Activated T-cell treated with anti-CD3 and anti-CD28 coated beads, Interleukin-2, amount 50 U/mL, for 72 hours (primary cell): ENCODE measurements at regions not wholly inside any gene's neighbourhood (a gene's known extent, or its start where the extent isn't known, plus 50 kb on each side); places are given as distances from the start of the nearest gene placed in this dataset.

ENCODE experiments used
- ATAC-seq, 2 donors: fragments of 150-1000 bp; cut with Tn5 transposase; replicated peaks in 1 of 2; 2 replicates each; pipeline ENCODE4 v1.10.0; 2021; ENCODE audit warnings: moderate library complexity in 2 of 2, mild to moderate bottlenecking in 1 of 2
- DNase-seq, 2 donors: peaks; one replicate each; pipeline ENCODE4 v3.0.0; 2021 to 2022; ENCODE audit warnings: mixed read lengths in 1 of 2
- H3K27ac Mint-ChIP-seq: one replicate; pipeline ENCODE4 v1.8.0; 2022; ENCODE audit warnings: mild to moderate bottlenecking, moderate library complexity, mixed read lengths
- H3K27me3 Mint-ChIP-seq: one replicate; pipeline ENCODE4 v1.8.0; 2022; ENCODE audit warnings: low read depth, mixed read lengths
- H3K36me3 Mint-ChIP-seq, 2 donors: one replicate each; pipeline ENCODE4 v1.8.0; 2022; ENCODE audit warnings: mixed read lengths in 2 of 2, mild to moderate bottlenecking in 1 of 2; ENCODE audit not compliant: insufficient read depth in 2 of 2
- H3K4me1 Mint-ChIP-seq: one replicate; pipeline ENCODE4 v1.8.0; 2022; ENCODE audit warnings: low read depth, mixed read lengths
- H3K4me3 Mint-ChIP-seq, 2 donors: one replicate each; pipeline ENCODE4 v1.8.0; 2022; ENCODE audit warnings: mild to moderate bottlenecking in 2 of 2, mixed read lengths in 2 of 2, moderate library complexity in 2 of 2
- H3K9me3 Mint-ChIP-seq, 2 donors: one replicate each; pipeline ENCODE4 v1.8.0; 2022; ENCODE audit warnings: mixed read lengths in 2 of 2

GRCh38 chr2:16587601-16588000 lies 78.0 kb downstream of the CYRIA start:
- Mint-ChIP-seq H3K36me3 (no peaks in the 10 kb centered on the region), H3K4me1 (no peaks in the 10 kb centered on the region), H3K9me3 (peaks cover 0 to 3% of the 10 kb centered on the region in 2 donors), H3K27ac (no peak overlapping the region), H3K27me3 (peaks cover 14% of the 10 kb centered on the region), H3K4me3 (no peak overlapping the region)
- ATAC-seq (no peak), DNase-seq (no peak)

DNA sequence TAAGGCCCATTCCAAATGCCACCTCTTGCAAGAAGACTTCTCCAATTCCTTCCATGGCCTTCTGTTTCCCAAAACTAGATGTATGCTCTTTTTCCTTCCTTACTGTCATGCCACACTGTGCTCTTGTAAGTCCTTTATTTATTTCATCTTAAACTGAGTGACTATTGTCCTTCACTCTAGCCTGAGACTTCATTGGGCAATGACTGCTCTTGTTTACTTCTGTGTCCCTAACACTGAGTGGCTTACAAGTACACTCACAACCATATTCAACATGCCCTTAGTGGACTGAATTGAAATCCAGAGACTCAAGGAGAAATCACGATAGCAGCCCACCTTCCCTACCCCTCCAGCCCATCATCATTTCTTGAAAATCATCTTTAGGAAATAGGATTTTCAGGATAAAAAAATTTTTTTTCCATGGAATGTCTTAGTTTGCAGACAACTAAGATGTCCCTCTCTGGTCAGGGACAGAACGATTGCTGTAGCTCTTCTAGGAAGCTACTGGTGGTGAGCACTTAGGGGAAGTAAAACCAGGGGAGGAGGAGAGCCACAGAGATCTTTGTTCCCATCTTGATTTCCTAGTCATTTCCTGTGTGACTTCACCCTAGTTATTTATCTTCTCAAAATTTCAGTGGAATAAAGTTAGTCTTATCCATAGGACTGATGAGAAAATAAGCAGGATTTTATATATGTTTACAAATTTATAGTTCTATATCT lies 80.7 kb downstream of the CYRIA start:
- no peaks in the 10 kb centered on the region for H3K4me1 Mint-ChIP-seq
- ATAC-seq = no peak
- H3K36me3 Mint-ChIP-seq = no peaks in the 10 kb centered on the region
- DNase-seq = no peak
- no peak overlapping the region for H3K27ac Mint-ChIP-seq
- H3K4me3 Mint-ChIP-seq = no peak overlapping the region
- peaks cover 8% of the 10 kb centered on the region for H3K27me3 Mint-ChIP-seq
- H3K9me3 Mint-ChIP-seq = peaks cover 0 to 3% of the 10 kb centered on the region in 2 donors

GRCh38 chr2:16584084-16584483 lies 81.5 kb downstream of the CYRIA start:
- DNase-seq (no peak), ATAC-seq (no peak)
- Mint-ChIP-seq H3K4me1 (no peaks in the 10 kb centered on the region), H3K36me3 (no peaks in the 10 kb centered on the region), H3K27me3 (peaks cover 13% of the 10 kb centered on the region), H3K9me3 (peaks cover 0 to 3% of the 10 kb centered on the region in 2 donors), H3K27ac (no peak overlapping the region), H3K4me3 (no peak overlapping the region)

GRCh38 chr2:16581241-16581640 lies 84.4 kb downstream of the CYRIA start:
- no peak overlapping the region for H3K4me3 Mint-ChIP-seq
- peaks cover 0 to 3% of the 10 kb centered on the region in 2 donors for H3K9me3 Mint-ChIP-seq
- no peaks in the 10 kb centered on the region for H3K4me1 Mint-ChIP-seq
- H3K27me3 Mint-ChIP-seq = peaks cover 13% of the 10 kb centered on the region
- H3K36me3 Mint-ChIP-seq = no peaks in the 10 kb centered on the region
- no peak overlapping the region for H3K27ac Mint-ChIP-seq
- ATAC-seq = no peak
- no peak for DNase-seq

DNA sequence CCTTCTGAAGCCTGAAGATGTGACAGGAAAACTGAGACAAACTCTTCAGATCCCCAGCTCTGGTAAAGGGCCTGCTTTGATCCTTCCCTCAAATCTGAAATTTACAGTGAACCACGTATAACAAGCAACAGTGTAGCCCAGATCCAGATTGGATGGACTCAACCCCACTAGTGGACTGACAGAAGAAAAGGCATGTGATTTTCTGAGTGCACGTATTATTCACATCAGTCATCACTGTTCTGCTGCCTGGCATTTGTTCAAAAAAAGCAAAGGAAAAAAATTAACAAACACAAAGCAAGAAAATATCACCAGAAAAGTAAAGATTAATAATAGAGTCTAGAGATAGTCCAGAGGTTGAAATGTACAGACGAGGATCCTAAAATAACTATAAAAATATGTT lies 87.6 kb downstream of the CYRIA start:
- Mint-ChIP-seq H3K27ac (no peak overlapping the region), H3K4me1 (no peaks in the 10 kb centered on the region), H3K27me3 (peaks cover 14% of the 10 kb centered on the region), H3K36me3 (peaks cover 3 to 5% of the 10 kb centered on the region in 2 donors), H3K9me3 (peaks cover 3 to 4% of the 10 kb centered on the region in 2 donors), H3K4me3 (no peak overlapping the region)
- DNase-seq (no peak), ATAC-seq (no peak)

GRCh38 chr2:16570516-16570915 lies 95.1 kb downstream of the CYRIA start:
- no peaks in the 10 kb centered on the region for H3K4me1 Mint-ChIP-seq
- DNase-seq = no peak
- ATAC-seq = no peak
- no peak overlapping the region for H3K27ac Mint-ChIP-seq
- peaks cover 2 to 3% of the 10 kb centered on the region in 2 donors for H3K36me3 Mint-ChIP-seq
- peaks cover 2 to 3% of the 10 kb centered on the region in 2 donors for H3K9me3 Mint-ChIP-seq
- H3K27me3 Mint-ChIP-seq = peaks cover 20% of the 10 kb centered on the region
- no peak overlapping the region for H3K4me3 Mint-ChIP-seq

DNA sequence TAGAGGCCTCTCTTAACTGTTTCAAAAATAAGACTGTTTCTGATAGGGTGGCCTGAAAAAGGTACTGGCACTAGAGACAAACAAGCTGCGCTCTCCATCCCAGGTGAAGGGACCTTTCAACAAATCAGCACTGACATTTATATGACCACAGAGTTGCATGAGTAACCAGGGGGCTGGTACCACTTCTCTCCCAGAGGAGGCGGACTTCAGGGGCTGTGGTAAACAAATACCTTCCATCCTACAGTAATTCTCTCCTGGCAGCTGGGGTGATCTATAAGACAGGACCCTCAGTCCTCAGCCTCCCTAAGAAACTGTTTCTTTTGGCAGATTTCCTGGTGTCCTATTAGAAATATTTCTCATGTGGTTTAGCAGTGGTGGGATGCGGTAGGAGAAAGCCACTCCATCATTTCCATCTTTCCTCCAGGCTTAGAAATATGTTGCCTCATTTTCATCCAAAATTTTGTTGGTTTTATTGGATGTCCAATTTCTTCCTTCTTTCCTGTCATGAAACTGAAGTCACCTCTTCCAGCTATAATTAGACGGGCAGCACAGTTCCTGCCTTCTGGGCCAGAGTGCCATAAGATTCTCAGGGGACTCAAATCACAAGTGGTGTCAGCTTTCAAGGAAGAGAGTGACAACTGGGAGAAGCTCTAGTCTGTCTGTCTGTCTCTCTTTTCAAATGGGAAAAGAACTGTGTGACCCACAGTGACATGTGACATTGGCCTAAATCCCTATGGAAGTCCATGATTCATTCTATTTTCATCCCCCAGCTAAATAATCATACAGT lies 96.4 kb downstream of the CYRIA start:
- ATAC-seq (no peak), DNase-seq (no peak)
- H3K27me3 Mint-ChIP-seq = peaks cover 27% of the 10 kb centered on the region

DNA sequence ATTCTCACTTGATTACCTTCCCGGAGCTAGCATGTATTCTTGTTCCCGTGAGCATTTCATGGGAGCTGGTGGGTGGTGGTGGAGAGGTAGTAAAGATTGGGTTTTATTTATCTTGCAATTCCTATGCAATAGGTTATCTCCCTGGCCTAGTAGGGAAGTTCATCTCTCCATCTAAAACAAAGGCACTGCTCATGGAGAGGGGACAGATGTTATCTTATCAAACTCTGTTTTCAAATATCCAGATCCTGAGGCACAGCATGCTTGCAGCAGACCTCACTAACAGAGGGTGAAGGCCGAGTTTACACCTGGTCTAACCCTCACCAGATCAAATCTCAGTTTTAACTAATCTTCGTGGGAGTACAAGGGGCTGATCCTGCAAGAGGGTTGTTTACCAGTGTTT lies 98.9 kb downstream of the CYRIA start:
- no peaks in the 10 kb centered on the region for H3K4me1 Mint-ChIP-seq
- peaks cover 17% of the 10 kb centered on the region for H3K27me3 Mint-ChIP-seq
- H3K4me3 Mint-ChIP-seq = no peak overlapping the region
- no peaks in the 10 kb centered on the region for H3K9me3 Mint-ChIP-seq
- H3K36me3 Mint-ChIP-seq = no peaks in the 10 kb centered on the region
- no peak for ATAC-seq
- no peak for DNase-seq
- H3K27ac Mint-ChIP-seq = no peak overlapping the region

More for the DNA sequence above, 96.4 kb downstream of the CYRIA start:
- no peak overlapping the region for H3K4me3 Mint-ChIP-seq
- peaks cover 0 to 3% of the 10 kb centered on the region in 2 donors for H3K9me3 Mint-ChIP-seq
- H3K4me1 Mint-ChIP-seq = no peaks in the 10 kb centered on the region
- H3K36me3 Mint-ChIP-seq = peaks cover 0 to 3% of the 10 kb centered on the region in 2 donors
- no peak overlapping the region for H3K27ac Mint-ChIP-seq

DNA sequence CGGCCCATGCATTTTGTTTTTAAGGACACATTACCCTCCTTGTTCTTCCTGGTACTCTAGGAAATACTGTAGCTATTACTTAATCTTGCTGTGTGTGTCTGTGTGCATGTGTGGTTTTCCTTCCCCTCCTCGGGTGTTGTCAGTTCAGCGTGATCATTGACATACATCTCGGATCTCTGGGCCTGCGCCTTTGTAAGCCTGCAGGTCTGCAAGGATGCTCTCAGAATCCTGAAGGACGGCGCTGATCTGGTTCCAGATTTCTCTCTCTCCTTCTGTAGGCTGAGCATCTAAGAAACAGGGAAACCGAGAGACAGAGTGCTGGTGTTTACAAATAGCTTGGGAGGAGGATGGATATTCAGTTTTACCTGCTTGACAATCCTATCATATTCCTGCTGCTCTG lies 100.2 kb downstream of the CYRIA start:
- peaks cover 17% of the 10 kb centered on the region for H3K27me3 Mint-ChIP-seq

DNA sequence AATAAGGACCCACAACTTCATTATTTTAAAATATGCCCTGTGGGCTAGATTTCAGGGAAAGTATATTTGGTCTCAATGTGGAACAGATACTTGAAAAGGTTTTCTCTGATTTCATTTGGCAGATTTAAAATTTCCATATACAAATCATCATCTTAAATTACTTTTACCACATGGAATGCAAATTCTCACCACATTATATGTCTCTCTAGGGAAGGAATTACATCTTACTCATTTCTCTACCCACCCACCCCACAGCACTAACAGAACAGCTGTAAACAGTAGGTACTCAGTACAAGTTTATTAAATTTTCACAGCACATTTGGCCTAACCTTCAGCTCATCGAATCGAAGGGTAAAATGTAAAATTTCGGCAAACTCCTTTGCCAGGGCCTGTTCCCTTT lies 104.0 kb downstream of the CYRIA start:
- Mint-ChIP-seq H3K9me3 (no peaks in the 10 kb centered on the region), H3K27ac (no peak overlapping the region), H3K36me3 (no peaks in the 10 kb centered on the region), H3K27me3 (peaks cover 14% of the 10 kb centered on the region), H3K4me1 (no peaks in the 10 kb centered on the region), H3K4me3 (no peak overlapping the region)
- ATAC-seq (no peak), DNase-seq (no peak)

More for the DNA sequence above, 100.2 kb downstream of the CYRIA start:
- no peaks in the 10 kb centered on the region for H3K9me3 Mint-ChIP-seq
- ATAC-seq (no peak), DNase-seq (no peak)
- no peaks in the 10 kb centered on the region for H3K4me1 Mint-ChIP-seq
- H3K4me3 Mint-ChIP-seq = no peak overlapping the region
- H3K27ac Mint-ChIP-seq = no peak overlapping the region
- H3K36me3 Mint-ChIP-seq = no peaks in the 10 kb centered on the region

GRCh38 chr2:16561251-16561650 lies 104.4 kb downstream of the CYRIA start:
- H3K36me3 Mint-ChIP-seq = no peaks in the 10 kb centered on the region
- ATAC-seq (no peak), DNase-seq (no peak)
- peaks cover 18% of the 10 kb centered on the region for H3K27me3 Mint-ChIP-seq
- no peak overlapping the region for H3K4me3 Mint-ChIP-seq
- H3K27ac Mint-ChIP-seq = no peak overlapping the region
- no peaks in the 10 kb centered on the region for H3K4me1 Mint-ChIP-seq
- no peaks in the 10 kb centered on the region for H3K9me3 Mint-ChIP-seq

DNA sequence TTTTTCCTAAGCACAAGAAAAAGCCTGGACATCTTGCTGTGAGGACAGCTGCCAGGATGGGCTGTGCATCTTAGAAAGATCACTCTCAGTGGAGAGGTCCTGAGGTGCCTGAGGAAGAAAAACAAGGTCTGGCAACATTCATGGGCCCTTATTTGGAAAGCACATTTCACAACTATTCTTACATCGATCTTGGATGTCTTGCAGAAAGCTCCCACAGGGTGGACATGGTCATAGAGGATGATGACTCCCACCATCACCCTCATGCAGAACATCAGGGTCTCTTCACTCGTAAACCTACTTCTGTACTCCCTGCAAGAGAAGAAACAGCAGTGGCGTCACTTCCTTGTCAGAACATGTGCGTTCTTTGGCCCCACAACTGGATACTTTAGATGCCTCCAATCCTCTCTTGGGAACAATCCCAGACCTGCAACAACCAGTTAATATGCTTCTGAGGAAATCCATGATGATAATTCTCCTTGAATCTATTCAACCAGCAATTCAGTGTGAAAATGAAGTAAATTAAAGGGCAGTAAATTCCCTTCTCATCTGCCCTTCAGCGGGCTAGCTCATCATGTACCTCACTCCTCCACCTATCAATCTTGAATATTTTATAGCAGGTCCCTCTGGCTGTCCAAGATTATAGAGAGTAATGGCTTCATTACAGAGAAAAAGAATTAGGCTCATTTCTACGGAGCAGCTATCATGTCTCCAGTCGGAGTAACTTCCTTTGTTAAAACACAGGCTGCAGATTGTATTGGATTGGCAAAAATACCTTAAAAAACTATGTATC lies 106.2 kb downstream of the CYRIA start:
- no peak overlapping the region for H3K4me3 Mint-ChIP-seq
- no peaks in the 10 kb centered on the region for H3K4me1 Mint-ChIP-seq
- no peak overlapping the region for H3K27ac Mint-ChIP-seq
- no peaks in the 10 kb centered on the region for H3K9me3 Mint-ChIP-seq
- H3K27me3 Mint-ChIP-seq = peaks cover 15% of the 10 kb centered on the region
- no peak for DNase-seq
- ATAC-seq = no peak
- H3K36me3 Mint-ChIP-seq = no peaks in the 10 kb centered on the region

GRCh38 chr2:16554060-16554583 lies 111.5 kb downstream of the CYRIA start:
- Mint-ChIP-seq H3K4me3 (no peak overlapping the region), H3K27me3 (peaks cover 7% of the 10 kb centered on the region), H3K9me3 (no peaks in the 10 kb centered on the region), H3K27ac (no peak overlapping the region), H3K4me1 (no peaks in the 10 kb centered on the region), H3K36me3 (no peaks in the 10 kb centered on the region)
- DNase-seq (no peak), ATAC-seq (no peak)
